Hematopoietic multipotent progenitor cell treated with erythropoietin and hydrocortisone succinate and interleukin-3 and kit ligand, for 4 days (in vitro differentiated cells): ENCODE measurements at regions not wholly inside any gene's neighbourhood (a gene's known extent, or its start where the extent isn't known, plus 50 kb on each side); places are given as distances from the start of the nearest gene placed in this dataset.
"Not testable (repeated sequence)": the region's sequence is repeated elsewhere in the genome, so short reads cannot be mapped to it uniquely, and the experiment has no call there.

Experiments
- DNase-seq: peaks from one replicate; pipeline ENCODE4 v3.0.0-alpha.2; 2015

GRCh38 chr5:12095808-12096281 lies 191.6 kb upstream of the CTNND2 start:
- DNase-seq, result no peak

GRCh38 chr5:12093586-12093985 lies 189.3 kb upstream of the CTNND2 start:
- DNase-seq, result no peak

GRCh38 chr5:12080761-12081160 lies 176.5 kb upstream of the CTNND2 start:
- no peak for DNase-seq

GRCh38 chr5:12078286-12078685 lies 174.0 kb upstream of the CTNND2 start:
- DNase-seq, result not testable (repeated sequence)

- no peak for DNase-seq
These were observed 169.2 kb upstream of the CTNND2 start for GRCh38 chr5:12073426-12073825.

- no peak for DNase-seq
These were observed 168.2 kb upstream of the CTNND2 start for GRCh38 chr5:12072441-12072840.

- DNase-seq, result no peak
These were observed 167.2 kb upstream of the CTNND2 start for GRCh38 chr5:12071455-12071854.

GRCh38 chr5:12023614-12024241 lies 119.5 kb upstream of the CTNND2 start:
- DNase-seq, result peak; percentile 67

GRCh38 chr5:12022444-12022843 lies 118.2 kb upstream of the CTNND2 start:
- DNase-seq, result no peak

- DNase-seq, result no peak
These were observed 115.1 kb upstream of the CTNND2 start for GRCh38 chr5:12019306-12019705.

- DNase-seq, result no peak
These were observed 112.8 kb upstream of the CTNND2 start for GRCh38 chr5:12017007-12017406.

- no peak for DNase-seq
These were observed 112.0 kb upstream of the CTNND2 start for GRCh38 chr5:12016159-12016746.

- no peak for DNase-seq
These were observed 109.1 kb upstream of the CTNND2 start for GRCh38 chr5:12013351-12013750.

GRCh38 chr5:12003680-12004079 lies 99.4 kb upstream of the CTNND2 start:
- DNase-seq, result no peak

- no peak for DNase-seq
These were observed 94.2 kb upstream of the CTNND2 start for GRCh38 chr5:11998397-11998796.

- no peak for DNase-seq
These were observed 93.7 kb upstream of the CTNND2 start for GRCh38 chr5:11997942-11998341.

GRCh38 chr5:11992518-11992917 lies 88.3 kb upstream of the CTNND2 start:
- DNase-seq, result no peak

- no peak for DNase-seq
These were observed 81.7 kb upstream of the CTNND2 start for GRCh38 chr5:11985993-11986392.

GRCh38 chr5:11984196-11984595 lies 80.0 kb upstream of the CTNND2 start:
- no peak for DNase-seq

- DNase-seq, result no peak
These were observed 77.7 kb upstream of the CTNND2 start for GRCh38 chr5:11981986-11982385.

GRCh38 chr5:11977904-11978303 lies 73.7 kb upstream of the CTNND2 start:
- DNase-seq, result no peak

GRCh38 chr5:11973469-11973868 lies 69.2 kb upstream of the CTNND2 start:
- DNase-seq, result no peak

- DNase-seq, result no peak
These were observed 59.0 kb upstream of the CTNND2 start for GRCh38 chr5:11963227-11963626.

- DNase-seq, result no peak
These were observed 57.9 kb upstream of the CTNND2 start for GRCh38 chr5:11962122-11962521.

- DNase-seq, result no peak
These were observed 54.1 kb upstream of the CTNND2 start for GRCh38 chr5:11958321-11958720.
